Esophagus mucosa (tissue), 1 donor: ENCODE measurements at regions not wholly inside any gene's neighbourhood (a gene's known extent, or its start where the extent isn't known, plus 50 kb on each side); places are given as distances from the start of the nearest gene placed in this dataset.

Experiments used
- ATAC-seq: fragments of 200-7000 bp; cut with Tn5 transposase; one replicate; pipeline ENCODE4 v1.9.1; 2020
- donor health status: DM: yes; HTN: yes; CAD: no.

GRCh38 chr2:183214680-183215079 lies 90.4 kb downstream of the NUP35 start:
- no peak for ATAC-seq

GRCh38 chr2:183215917-183216316 lies 91.7 kb downstream of the NUP35 start:
- ATAC-seq: no peak

DNA sequence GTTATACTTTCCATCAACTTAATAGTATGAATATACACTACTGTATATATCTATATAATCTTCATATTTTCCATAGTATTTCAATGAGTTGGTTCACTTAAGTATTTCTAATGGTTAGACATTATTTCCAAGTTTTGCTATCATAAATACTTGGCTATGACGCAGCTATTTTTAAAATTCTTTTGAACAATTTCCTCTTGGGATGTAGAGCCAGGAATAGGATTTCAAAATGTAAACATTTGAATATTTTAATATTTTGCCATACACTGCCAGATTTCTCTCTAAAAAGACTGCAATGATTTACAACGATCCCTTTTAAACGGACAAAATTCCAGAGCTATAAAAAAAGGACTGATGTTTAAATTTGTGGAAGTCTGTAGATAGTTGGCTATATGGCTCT lies 95.6 kb downstream of the NUP35 start:
- no peak for ATAC-seq

- no peak for ATAC-seq
These were observed 98.5 kb downstream of the NUP35 start for GRCh38 chr2:183222751-183223150.

- no peak for ATAC-seq
These were observed 100.7 kb downstream of the NUP35 start for GRCh38 chr2:183224948-183225347.

GRCh38 chr2:183227176-183227575 lies 102.9 kb downstream of the NUP35 start:
- no peak for ATAC-seq

DNA sequence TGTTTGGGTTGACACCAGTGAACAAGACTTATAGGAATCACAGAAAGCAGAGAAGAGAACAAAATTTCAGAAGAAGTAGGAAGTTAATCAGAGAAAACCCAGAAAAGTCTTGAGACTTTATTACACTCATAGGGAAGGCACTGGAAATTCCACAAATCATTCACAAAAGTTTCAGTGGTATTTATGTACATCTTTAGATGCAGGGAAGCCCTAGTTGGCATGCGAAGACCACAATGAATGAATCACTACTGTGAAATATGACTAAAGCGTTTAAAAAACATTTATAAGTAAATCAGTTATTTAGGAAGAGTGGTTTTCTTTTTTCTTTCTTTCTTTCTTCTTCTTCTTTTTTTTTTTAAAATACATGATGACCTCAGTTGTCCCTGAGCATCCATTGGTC lies 105.1 kb downstream of the NUP35 start:
- no peak for ATAC-seq

DNA sequence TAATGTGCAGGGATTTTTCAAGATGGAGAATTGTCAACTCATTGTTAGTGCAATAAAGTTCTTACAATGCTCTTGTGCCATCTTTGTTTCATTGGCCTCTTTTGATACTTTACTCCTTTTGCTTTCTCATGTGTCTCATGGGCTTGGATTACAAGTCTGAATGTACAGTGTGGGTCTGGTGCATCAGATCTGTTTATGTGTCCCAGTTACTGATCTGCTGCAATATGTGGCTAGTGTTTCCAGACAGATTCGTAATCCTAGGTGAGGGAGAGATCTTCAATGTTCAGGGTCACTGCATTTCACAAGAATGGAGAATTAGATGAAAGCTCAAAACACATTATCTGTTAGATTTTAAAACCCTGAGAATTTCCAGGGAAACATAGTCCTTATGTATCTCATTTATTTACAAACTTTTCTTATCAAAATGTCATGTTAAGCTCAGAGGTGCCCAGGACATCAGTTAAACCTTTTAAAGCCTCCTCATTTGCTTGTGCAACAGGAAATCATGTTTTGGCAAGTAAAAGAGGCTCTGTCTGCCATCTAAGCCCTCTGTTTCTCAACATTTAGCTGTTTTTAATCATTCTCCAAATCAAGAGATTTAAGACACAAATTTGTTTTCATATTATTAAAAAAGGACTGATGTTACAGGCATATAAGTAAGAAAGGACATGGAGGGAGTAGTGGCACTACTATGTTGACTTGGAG lies 108.1 kb downstream of the NUP35 start:
- ATAC-seq: no peak

GRCh38 chr2:183242937-183243336 lies 118.7 kb downstream of the NUP35 start:
- ATAC-seq: no peak

DNA sequence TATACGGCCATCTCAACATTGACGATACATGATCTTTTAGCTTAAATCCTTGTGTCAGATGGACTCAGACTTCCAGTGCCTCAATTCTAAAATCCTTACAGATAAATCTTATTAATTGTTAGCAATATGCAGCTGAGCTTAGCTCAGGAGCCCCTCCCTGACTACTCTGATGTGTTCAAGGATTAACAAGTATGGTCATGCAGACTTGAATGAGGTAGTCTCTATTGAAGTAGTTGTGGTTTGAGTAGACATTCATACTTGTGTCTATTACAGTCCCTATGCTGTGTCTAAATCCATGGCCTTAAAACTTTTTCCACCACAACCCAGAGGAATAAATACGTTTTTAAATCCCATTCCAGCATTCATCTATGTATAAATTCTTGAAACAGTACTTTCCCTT lies 119.5 kb downstream of the NUP35 start:
- peak; percentile 85 for ATAC-seq

GRCh38 chr2:183244300-183244844 lies 120.1 kb downstream of the NUP35 start:
- no peak for ATAC-seq

- peak; percentile 48 for ATAC-seq
These were observed 124.8 kb downstream of the NUP35 start for GRCh38 chr2:183248866-183249567.

- no peak for ATAC-seq
These were observed 125.8 kb downstream of the NUP35 start for GRCh38 chr2:183250061-183250460.

DNA sequence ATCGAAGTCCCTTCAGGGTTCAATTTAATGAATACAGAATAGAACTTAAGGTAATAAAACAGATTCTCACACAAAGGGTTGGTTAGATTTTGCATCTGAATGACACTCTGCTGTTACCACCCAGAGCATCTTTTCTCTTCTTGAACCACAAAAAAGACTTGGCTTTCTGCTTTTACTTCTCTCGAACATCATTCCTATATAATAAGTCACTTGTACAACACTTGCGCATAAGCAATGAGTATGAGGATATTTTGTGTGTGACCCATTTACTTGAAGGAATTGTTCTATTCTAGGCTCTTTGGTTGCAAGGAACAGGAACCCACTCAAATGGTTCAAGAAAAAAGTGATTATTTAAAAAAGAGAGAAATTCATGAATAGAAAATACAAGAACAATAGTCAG lies 126.2 kb downstream of the NUP35 start:
- ATAC-seq: no peak

DNA sequence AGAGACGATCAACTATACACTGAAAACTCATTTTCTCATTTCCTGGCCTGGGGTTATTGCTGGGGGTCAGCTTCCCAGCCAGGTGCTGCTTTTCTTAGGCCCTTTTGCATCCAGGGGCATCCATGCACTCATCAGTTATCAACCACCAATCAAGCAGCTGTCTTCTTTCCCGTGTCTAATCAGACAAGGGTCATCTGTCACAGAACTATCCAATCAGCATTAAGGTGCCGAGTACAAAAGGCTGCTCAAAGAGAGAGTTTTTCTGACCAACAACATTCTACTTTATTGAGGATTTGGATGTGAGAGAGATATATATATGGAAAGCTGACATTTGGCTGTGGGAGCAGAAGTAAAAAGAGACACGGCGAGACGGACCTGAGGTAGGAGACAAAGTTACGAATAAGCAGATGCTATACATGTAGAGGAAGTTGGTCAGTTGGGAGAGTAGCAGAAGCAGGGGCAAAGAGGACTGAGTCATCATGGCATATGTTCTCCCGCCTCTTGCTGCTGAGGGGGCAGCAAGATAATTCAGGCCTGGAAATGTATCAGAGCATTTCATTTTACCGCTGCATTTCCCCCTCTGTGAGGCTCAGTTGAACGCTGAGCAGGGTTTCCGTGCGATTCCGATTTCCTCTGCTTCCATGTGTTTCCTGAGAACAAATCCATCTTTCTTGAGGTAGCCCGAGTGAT lies 129.3 kb downstream of the NUP35 start:
- no peak for ATAC-seq

DNA sequence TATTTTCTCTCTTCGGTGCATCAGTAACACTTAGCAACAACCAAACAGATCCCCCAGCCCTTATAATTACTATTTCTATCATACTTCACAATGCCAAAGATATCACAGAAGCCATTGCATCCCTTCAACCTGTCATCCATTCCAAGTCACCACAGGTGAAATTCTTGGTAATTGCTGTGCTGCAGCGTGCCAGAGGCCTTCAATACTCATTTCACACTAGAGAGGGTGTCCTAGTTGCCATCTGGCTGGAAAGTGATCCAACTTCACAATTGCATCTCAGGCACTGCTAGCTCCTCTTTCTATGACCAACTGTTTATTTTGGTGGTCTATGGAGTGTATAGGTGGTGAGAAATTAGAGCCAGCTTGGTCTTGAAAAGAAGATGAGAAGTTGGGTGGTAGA lies 131.2 kb downstream of the NUP35 start:
- no peak for ATAC-seq

DNA sequence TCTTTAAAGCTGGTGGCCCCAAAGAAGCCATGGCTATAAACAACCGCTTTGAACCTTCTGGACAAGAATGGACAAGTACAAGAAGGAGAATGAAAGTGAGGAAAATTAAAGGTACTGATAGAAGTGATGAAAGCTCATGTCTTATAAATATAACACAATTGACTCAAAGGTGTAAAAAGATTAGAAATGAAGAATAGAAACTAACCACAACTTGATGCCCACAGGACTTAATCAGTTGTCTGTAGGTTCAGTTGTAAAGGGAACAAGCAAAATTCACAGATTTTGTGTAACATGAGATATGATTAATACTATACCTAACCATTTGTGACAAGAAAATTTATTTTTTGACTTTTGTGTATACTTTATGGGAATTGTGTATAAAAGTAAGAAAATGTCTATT lies 135.7 kb downstream of the NUP35 start:
- no peak for ATAC-seq

DNA sequence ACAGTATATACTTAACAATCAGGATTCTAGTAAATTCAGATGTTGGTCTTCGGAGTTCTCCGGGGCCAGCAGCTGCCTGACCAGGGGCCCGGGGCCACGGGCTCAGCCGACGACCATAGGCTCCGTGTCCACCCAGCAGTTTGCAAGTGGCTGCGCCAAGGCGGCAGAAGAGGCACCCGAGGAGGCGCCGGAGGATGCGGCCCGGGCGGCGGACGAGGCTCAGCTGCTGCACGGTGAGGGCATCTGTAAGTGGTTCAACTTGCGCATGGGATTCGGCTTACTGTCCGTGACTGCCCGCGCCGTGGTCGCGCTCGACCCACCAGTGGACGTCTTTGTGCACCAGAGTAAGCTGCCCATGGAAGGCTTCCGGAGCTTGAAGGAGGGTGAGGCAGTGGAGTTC lies 136.3 kb downstream of the NUP35 start:
- ATAC-seq: no peak

GRCh38 chr2:183264890-183265535 lies 140.8 kb downstream of the NUP35 start:
- no peak for ATAC-seq

GRCh38 chr2:183267148-183267827 lies 143.0 kb downstream of the NUP35 start:
- ATAC-seq: no peak

DNA sequence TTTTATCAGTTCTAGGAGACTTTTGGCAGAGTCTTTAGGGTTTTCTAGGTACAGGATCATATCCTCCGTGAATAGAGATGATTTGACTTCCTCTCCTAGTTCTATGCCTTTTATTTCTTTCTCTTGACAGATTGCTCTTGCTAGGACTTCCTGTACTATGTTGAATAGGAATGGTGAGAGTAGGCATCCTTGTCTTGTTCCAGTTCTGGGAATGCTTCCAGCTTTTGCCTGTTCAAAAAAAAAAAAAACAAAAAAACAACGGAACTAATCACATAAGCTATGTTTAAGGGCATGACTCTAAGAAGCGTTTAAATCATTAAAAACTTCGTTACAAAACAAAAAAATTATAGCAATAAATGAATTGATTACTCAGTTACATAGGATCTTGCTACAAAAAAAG lies 145.7 kb downstream of the NUP35 start:
- ATAC-seq: no peak

DNA sequence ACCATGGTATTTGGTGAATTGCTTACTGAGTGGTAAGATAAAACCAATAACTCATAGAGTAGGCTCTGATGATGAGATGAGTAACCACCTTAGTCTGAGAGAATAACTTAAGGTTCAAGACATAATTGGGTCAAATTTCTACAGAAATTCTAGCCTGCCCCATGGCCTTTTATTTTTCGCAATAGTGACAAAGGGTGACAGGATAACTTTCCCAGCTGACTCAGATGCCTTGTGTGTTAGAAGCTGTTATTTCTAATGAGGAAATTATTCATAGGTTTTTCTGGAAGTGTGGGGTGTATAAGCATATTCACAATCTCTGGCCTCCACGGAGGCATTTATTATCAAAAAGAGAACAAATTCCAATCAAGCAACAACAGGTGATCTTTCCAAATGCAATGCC lies 159.0 kb downstream of the NUP35 start:
- no peak for ATAC-seq

GRCh38 chr2:183284606-183285005 lies 160.4 kb downstream of the NUP35 start:
- ATAC-seq: no peak
